ENCODE measurements at regions not wholly inside any gene's neighbourhood (a gene's known extent, or its start where the extent isn't known, plus 50 kb on each side); places are given as distances from the start of the nearest gene placed in this dataset.
"Not testable (repeated sequence)": the region's sequence is repeated elsewhere in the genome, so short reads cannot be mapped to it uniquely, and the experiment has no call there.

DNA sequence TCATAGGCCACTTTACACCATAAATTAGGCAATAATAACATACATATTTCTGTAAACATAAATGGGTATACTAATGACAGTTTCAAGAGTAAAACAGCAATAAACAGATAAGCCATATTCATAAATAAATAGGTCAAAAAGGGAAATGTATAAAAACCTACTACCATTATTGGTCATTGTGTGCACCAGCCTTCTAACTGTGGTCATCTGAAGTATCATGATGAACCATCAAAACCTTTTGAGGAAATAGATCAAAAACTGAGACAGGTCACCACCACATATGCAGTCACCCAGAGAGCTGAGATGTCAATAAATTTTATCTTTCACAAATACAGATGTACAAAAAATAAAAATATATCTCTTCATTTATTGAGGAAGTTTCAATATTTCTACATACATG lies 438.8 kb upstream of the FAM174A start:
- TF ChIP-seq YY1 (IDR thresholded peaks at IDR 0.05; ENCODE audit: insufficient read depth, insufficient read length); ZNF274 (IDR thresholded peaks at IDR 0.05; ENCODE audit: low read depth, low read length); SUZ12 (IDR thresholded peaks at IDR 0.05; ENCODE audit: extremely low read depth, insufficient read depth, insufficient read length): not testable (repeated sequence)
